H9 (cell line): ENCODE measurements at regions not wholly inside any gene's neighbourhood (a gene's known extent, or its start where the extent isn't known, plus 50 kb on each side); places are given as distances from the start of the nearest gene placed in this dataset.

Experiments
- DNase-seq: peaks from one replicate; pipeline ENCODE4 v3.0.0-alpha.2; 2017
- H2AFZ ChIP-seq: one replicate; pipeline ENCODE4 v1.6.1; 2013; ENCODE audit warnings: mild to moderate bottlenecking, low read length, control low read depth, moderate library complexity
- H2AK5ac ChIP-seq: 2 replicates; pipeline ENCODE4 v1.6.1; 2013; ENCODE audit warnings: low read length, control low read depth, mixed read lengths; ENCODE audit not compliant: insufficient read length
- H2BK120ac ChIP-seq: one replicate; pipeline ENCODE4 v1.6.1; 2013; ENCODE audit warnings: low read depth, mild to moderate bottlenecking, low read length, control low read depth, inconsistent platforms; ENCODE audit not compliant: poor library complexity, severe bottlenecking
- H2BK12ac ChIP-seq: 2 replicates; pipeline ENCODE4 v1.6.1; 2013; ENCODE audit warnings: low read length, control low read depth, mixed read lengths, low read depth; ENCODE audit not compliant: insufficient read length
- H2BK15ac ChIP-seq: 2 replicates; pipeline ENCODE4 v1.6.1; 2013; ENCODE audit warnings: low read depth, low read length, control low read depth
- H2BK20ac ChIP-seq: one replicate; pipeline ENCODE4 v1.6.1; 2013; ENCODE audit warnings: low read depth, mild to moderate bottlenecking, low read length, control low read depth, inconsistent platforms; ENCODE audit not compliant: poor library complexity, severe bottlenecking
- H2BK5ac ChIP-seq: 2 replicates; pipeline ENCODE4 v1.6.1; 2013; ENCODE audit warnings: low read length, control low read depth, mixed read lengths; ENCODE audit not compliant: insufficient read length
- H3K14ac ChIP-seq: 2 replicates; pipeline ENCODE4 v1.6.1; 2013; ENCODE audit warnings: low read length, control low read depth; ENCODE audit not compliant: insufficient read depth
- H3K18ac ChIP-seq: 2 replicates; pipeline ENCODE4 v1.6.1; 2013; ENCODE audit warnings: low read depth, mild to moderate bottlenecking, mixed read lengths, low read length, control low read depth; ENCODE audit not compliant: insufficient read length
- H3K23ac ChIP-seq: 2 replicates; pipeline ENCODE4 v1.6.1; 2013; ENCODE audit warnings: low read length, control low read depth, mixed read lengths, low read depth; ENCODE audit not compliant: insufficient read length
- H3K23me2 ChIP-seq: 2 replicates; pipeline ENCODE4 v1.6.1; 2013; ENCODE audit warnings: low read depth, mild to moderate bottlenecking, mixed read lengths, low read length, control low read depth; ENCODE audit not compliant: insufficient read length, poor library complexity, severe bottlenecking
- H3K27ac ChIP-seq: 2 replicates; pipeline ENCODE4 v1.5.1; 2013; ENCODE audit warnings: low read length, control low read depth, mixed read lengths, low read depth; ENCODE audit not compliant: insufficient read length
- H3K27me3 ChIP-seq: 2 replicates; pipeline ENCODE4 v1.6.1; 2013; ENCODE audit warnings: low read length, control low read depth, inconsistent platforms; ENCODE audit not compliant: insufficient read depth
- H3K4ac ChIP-seq: 2 replicates; pipeline ENCODE4 v1.6.1; 2013; ENCODE audit warnings: low read depth, mild to moderate bottlenecking, control low read depth, inconsistent platforms, low read length, moderate library complexity
- H3K4me1 ChIP-seq: 2 replicates; pipeline ENCODE4 v1.6.1; 2013; ENCODE audit warnings: low read length, control low read depth, inconsistent platforms; ENCODE audit not compliant: insufficient read depth
- H3K4me2 ChIP-seq: 2 replicates; pipeline ENCODE4 v1.6.1; 2013; ENCODE audit warnings: low read length, control low read depth, mixed read lengths; ENCODE audit not compliant: insufficient read length, insufficient read depth
- H3K56ac ChIP-seq: 2 replicates; pipeline ENCODE4 v1.6.1; 2013; ENCODE audit warnings: low read depth, mild to moderate bottlenecking, mixed read lengths, low read length, control low read depth; ENCODE audit not compliant: insufficient read length
- H3K79me1 ChIP-seq: 2 replicates; pipeline ENCODE4 v1.6.1; 2013; ENCODE audit warnings: low read depth, mild to moderate bottlenecking, moderate library complexity, low read length, control low read depth, inconsistent platforms; ENCODE audit not compliant: insufficient read depth, poor library complexity, severe bottlenecking
- H3K79me2 ChIP-seq: 2 replicates; pipeline ENCODE4 v1.6.1; 2013; ENCODE audit warnings: low read length, control low read depth, inconsistent platforms; ENCODE audit not compliant: insufficient read depth
- H3K9ac ChIP-seq: 2 replicates; pipeline ENCODE4 v1.6.1; 2013; ENCODE audit warnings: low read length, control low read depth, mixed read lengths; ENCODE audit not compliant: insufficient read length; ENCODE audit errors: extremely low read depth
- H3K9me3 ChIP-seq: one replicate; pipeline ENCODE4 v1.6.1; 2013; ENCODE audit warnings: low read depth, low read length, inconsistent platforms; ENCODE audit not compliant: control insufficient read depth
- H3T11ph ChIP-seq: one replicate; pipeline ENCODE4 v1.6.1; 2013; ENCODE audit warnings: mild to moderate bottlenecking, low read length, control low read depth, inconsistent platforms
- H4K20me1 ChIP-seq: one replicate; pipeline ENCODE4 v1.6.1; 2013; ENCODE audit not compliant: control insufficient read depth, insufficient read length, insufficient read depth
- H4K5ac ChIP-seq: 2 replicates; pipeline ENCODE4 v1.6.1; 2013; ENCODE audit warnings: low read depth, mild to moderate bottlenecking, mixed read lengths, low read length, control low read depth; ENCODE audit not compliant: insufficient read length
- H4K8ac ChIP-seq: replicated peaks from 2 replicates; pipeline ENCODE4 v1.6.1; 2013; ENCODE audit warnings: low read length, control low read depth, mixed read lengths, low read depth; ENCODE audit not compliant: insufficient read length
- H4K91ac ChIP-seq: 2 replicates; pipeline ENCODE4 v1.6.1; 2013; ENCODE audit warnings: low read depth, mild to moderate bottlenecking, moderate library complexity, mixed read lengths, low read length, control low read depth; ENCODE audit not compliant: insufficient read length
- H3K27ac Mint-ChIP-seq, 3 experiments: 2 replicates in 2 of 3; 3 replicates in 1 of 3; pipeline ENCODE4 v1.8.0; 2020 to 2021; ENCODE audit warnings: mixed read lengths in 3 of 3, mild to moderate bottlenecking in 1 of 3, moderate library complexity in 1 of 3
- H3K27me3 Mint-ChIP-seq: 2 replicates; pipeline ENCODE4 v1.8.0; 2021; ENCODE audit warnings: low read depth, mild to moderate bottlenecking, moderate library complexity, mixed read lengths
- H3K36me3 Mint-ChIP-seq, 3 experiments: 2 replicates in 2 of 3; 3 replicates in 1 of 3; pipeline ENCODE4 v1.8.0; 2020 to 2021; ENCODE audit warnings: low read depth in 3 of 3, mixed read lengths in 3 of 3; ENCODE audit not compliant: insufficient read depth in 1 of 3
- H3K4me1 Mint-ChIP-seq, 2 experiments: 2 replicates each; pipeline ENCODE4 v1.8.0; 2020; ENCODE audit warnings: mixed read lengths in 2 of 2
- H3K4me3 Mint-ChIP-seq, 2 experiments: 2 replicates in 1 of 2; 3 replicates in 1 of 2; pipeline ENCODE4 v1.8.0; 2020 to 2021; ENCODE audit warnings: mild to moderate bottlenecking in 2 of 2, mixed read lengths in 2 of 2, moderate library complexity in 1 of 2
- H3K9me3 Mint-ChIP-seq, 2 experiments: 2 replicates in 1 of 2; 3 replicates in 1 of 2; pipeline ENCODE4 v1.8.0; 2020; ENCODE audit warnings: mild to moderate bottlenecking in 2 of 2, mixed read lengths in 2 of 2, moderate library complexity in 1 of 2
- whole genome bisulfite sequencing: extraction: QIAGEN DNeasy Blood & Tissue Kit; methylation state at CpG from one replicate; pipeline ENCODE4 v1.1.7; 2013; ENCODE audit warnings: missing lambda C conversion rate, low lambda C conversion rate, mixed read lengths; ENCODE audit not compliant: insufficient read length; ENCODE audit errors: extremely low coverage; 5-methylcytosine and 5-hydroxymethylcytosine counted together
- TF ChIP-seq, protein P1 (sequence below): fragments of 200-600 bp; sonication (generic); conservative IDR thresholded peaks from 3 replicates; pipeline ENCODE4 v1.8.0; 2021; ENCODE audit warnings: antibody characterized with exemption, mild to moderate bottlenecking

DNA sequence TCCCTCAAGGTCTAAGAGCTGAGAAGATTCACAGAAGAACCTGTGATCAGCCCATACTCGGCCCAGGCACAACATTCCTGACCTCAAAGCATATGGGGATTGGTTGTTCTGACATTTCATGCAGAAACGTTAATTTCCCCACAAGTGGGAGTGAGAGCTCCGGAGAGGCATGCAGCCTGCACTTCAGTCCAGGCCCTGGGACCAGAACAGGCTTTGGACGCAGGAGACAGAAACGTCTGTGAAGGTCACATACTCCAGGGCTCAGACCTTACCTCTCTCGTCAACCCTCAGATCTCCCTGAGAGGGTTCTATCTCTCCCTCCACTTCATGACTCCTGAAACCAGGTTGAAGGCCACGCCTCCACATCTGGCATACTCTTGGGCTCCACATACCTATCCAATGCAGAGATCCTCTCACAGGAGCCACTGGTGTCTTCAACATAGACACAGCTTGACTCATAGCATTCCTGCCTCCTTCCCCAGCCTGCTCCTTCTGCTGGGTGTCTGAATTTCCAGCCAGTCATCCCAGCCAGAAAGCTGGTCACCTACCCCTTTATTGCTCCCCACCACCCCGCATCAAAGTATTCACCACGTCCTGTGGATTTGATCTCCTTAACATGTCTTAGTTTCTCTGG lies 149.2 kb downstream of the OMA1 start:
- no peaks in the 10 kb centered on the region for H4K20me1 ChIP-seq
- H3K9ac ChIP-seq, result no peak overlapping the region
- H3K27me3 ChIP-seq, result no peaks in the 10 kb centered on the region
- H4K5ac ChIP-seq, result no peak overlapping the region
- no peak overlapping the region for H3K23ac ChIP-seq
- H4K8ac ChIP-seq, result no peak overlapping the region
- H3K4me2 ChIP-seq, result no peak overlapping the region
- H2AK5ac ChIP-seq, result no peak overlapping the region
- no peak overlapping the region for H3K4ac ChIP-seq
- no peaks in the 10 kb centered on the region for H3K23me2 ChIP-seq
- peaks cover 20% of the 10 kb centered on the region for H3K4me1 ChIP-seq
- H3K4me3 Mint-ChIP-seq, result no peak overlapping the region
- H2BK5ac ChIP-seq, result no peak overlapping the region
- H3K4me1 Mint-ChIP-seq, result peaks cover 37 to 47% of the 10 kb centered on the region in 2 experiments
- no peak overlapping the region for H2BK12ac ChIP-seq
- no peak overlapping the region for H2BK15ac ChIP-seq
- no peaks in the 10 kb centered on the region for H3K79me1 ChIP-seq
- TF ChIP-seq, protein P1, sequence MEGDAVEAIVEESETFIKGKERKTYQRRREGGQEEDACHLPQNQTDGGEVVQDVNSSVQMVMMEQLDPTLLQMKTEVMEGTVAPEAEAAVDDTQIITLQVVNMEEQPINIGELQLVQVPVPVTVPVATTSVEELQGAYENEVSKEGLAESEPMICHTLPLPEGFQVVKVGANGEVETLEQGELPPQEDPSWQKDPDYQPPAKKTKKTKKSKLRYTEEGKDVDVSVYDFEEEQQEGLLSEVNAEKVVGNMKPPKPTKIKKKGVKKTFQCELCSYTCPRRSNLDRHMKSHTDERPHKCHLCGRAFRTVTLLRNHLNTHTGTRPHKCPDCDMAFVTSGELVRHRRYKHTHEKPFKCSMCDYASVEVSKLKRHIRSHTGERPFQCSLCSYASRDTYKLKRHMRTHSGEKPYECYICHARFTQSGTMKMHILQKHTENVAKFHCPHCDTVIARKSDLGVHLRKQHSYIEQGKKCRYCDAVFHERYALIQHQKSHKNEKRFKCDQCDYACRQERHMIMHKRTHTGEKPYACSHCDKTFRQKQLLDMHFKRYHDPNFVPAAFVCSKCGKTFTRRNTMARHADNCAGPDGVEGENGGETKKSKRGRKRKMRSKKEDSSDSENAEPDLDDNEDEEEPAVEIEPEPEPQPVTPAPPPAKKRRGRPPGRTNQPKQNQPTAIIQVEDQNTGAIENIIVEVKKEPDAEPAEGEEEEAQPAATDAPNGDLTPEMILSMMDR, result no peak
- H3K79me2 ChIP-seq, result no peaks in the 10 kb centered on the region
- H3K14ac ChIP-seq, result no peak overlapping the region
- no peak for DNase-seq
- no peak overlapping the region for H4K91ac ChIP-seq
- H3T11ph ChIP-seq, result no peak overlapping the region
- no peak overlapping the region for H2BK120ac ChIP-seq
- no peak overlapping the region for H3K56ac ChIP-seq
- no CpG with 5 or more reads among the region's 9 CpGs for WGBS
- H2AFZ ChIP-seq, result no peak overlapping the region
- H3K36me3 Mint-ChIP-seq, result no peaks in the 10 kb centered on the region
- no peak overlapping the region for H3K27ac Mint-ChIP-seq
- H3K27me3 Mint-ChIP-seq, result no peaks in the 10 kb centered on the region; the same call in none of the 2 replicates
- no peak overlapping the region for H2BK20ac ChIP-seq
- H3K9me3 Mint-ChIP-seq, result no peaks in the 10 kb centered on the region
- no peak overlapping the region for H3K27ac ChIP-seq
- no peaks in the 10 kb centered on the region for H3K9me3 ChIP-seq
- H3K18ac ChIP-seq, result no peak overlapping the region
